Tibial artery (tissue), 4 donors: ENCODE measurements at regions not wholly inside any gene's neighbourhood (a gene's known extent, or its start where the extent isn't known, plus 50 kb on each side); places are given as distances from the start of the nearest gene placed in this dataset.

Experiments
- DNase-seq, 2 donors: peaks; one replicate each; pipeline ENCODE4 v3.0.0-alpha.2; 2019
- H3K27ac ChIP-seq, 2 donors: fragments of 200-600 bp; sonication (generic) in 1 of 2; 1 replicate in 1 of 2; 2 replicates in 1 of 2; pipeline ENCODE4 v1.5.1; 2018 to 2019; ENCODE audit warnings: mild to moderate bottlenecking in 1 of 2
- H3K27me3 ChIP-seq, 2 donors: fragments of 200-600 bp; sonication (generic) in 1 of 2; one replicate each; pipeline versions ENCODE4 v1.5.1 to v1.6.0; 2016 to 2019
- H3K36me3 ChIP-seq, 3 donors: fragments of 200-600 bp; sonication (generic) in 2 of 3; one replicate each; pipeline ENCODE4 v1.5.1; 2016 to 2019; ENCODE audit warnings: mild to moderate bottlenecking in 2 of 3
- H3K4me1 ChIP-seq, 4 donors: fragments of 200-600 bp; sonication (generic) in 2 of 4; 1 replicate in 3 of 4; 2 replicates in 1 of 4; pipeline ENCODE4 v1.5.1; 2016 to 2019
- H3K4me3 ChIP-seq, 2 donors: fragments of 200-600 bp; sonication (generic) in 1 of 2; 1 replicate in 1 of 2; 2 replicates in 1 of 2; pipeline ENCODE4 v1.5.1; 2018 to 2019; ENCODE audit warnings: mild to moderate bottlenecking in 2 of 2
- H3K9me3 ChIP-seq, 3 donors: fragments of 200-600 bp; sonication (generic) in 1 of 3; one replicate each; pipeline ENCODE4 v1.5.1; 2016 to 2019
- intact Hi-C: fragments of 100-400 bp; cut with DNase I; formaldehyde crosslinking; loops from one replicate; pipeline ENCODE4 v1.15.0; 2023; ENCODE audit warnings: low total_unique reads
- TF ChIP-seq, protein P1 (sequence below), 2 experiments: fragments of 200-600 bp in 1 of 2; fragments of 450-650 bp in 1 of 2; IDR thresholded peaks; one replicate each; pipeline ENCODE4 v1.5.1; 2017 to 2019; ENCODE audit warnings: antibody characterized with exemption in 2 of 2, mild to moderate bottlenecking in 1 of 2, moderate library complexity in 1 of 2

DNA sequence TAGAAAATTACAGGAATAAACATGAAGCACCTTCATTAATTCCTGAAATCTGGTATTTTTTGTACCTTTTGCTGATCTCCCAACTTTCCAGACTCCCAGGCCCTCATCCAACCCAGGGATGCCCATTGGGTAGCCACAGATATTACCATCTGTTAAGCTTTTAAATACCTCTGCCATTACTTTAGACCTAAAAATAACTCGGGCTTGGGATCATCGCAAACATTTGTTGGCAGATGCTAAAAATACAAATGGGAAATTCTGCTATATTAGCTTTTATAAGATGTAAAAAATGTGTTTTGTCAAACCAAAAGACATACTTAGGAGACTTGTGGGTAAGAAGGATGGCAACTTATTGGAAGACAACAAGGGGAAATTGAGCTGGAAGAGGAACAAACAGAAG is 376.1 kb downstream of the CENPW start:
- H3K36me3 ChIP-seq, result no peaks in the 10 kb centered on the region
- no peak overlapping the region for H3K4me3 ChIP-seq
- no peaks in the 10 kb centered on the region for H3K27me3 ChIP-seq
- DNase-seq, result no peak
- TF ChIP-seq, protein P1, sequence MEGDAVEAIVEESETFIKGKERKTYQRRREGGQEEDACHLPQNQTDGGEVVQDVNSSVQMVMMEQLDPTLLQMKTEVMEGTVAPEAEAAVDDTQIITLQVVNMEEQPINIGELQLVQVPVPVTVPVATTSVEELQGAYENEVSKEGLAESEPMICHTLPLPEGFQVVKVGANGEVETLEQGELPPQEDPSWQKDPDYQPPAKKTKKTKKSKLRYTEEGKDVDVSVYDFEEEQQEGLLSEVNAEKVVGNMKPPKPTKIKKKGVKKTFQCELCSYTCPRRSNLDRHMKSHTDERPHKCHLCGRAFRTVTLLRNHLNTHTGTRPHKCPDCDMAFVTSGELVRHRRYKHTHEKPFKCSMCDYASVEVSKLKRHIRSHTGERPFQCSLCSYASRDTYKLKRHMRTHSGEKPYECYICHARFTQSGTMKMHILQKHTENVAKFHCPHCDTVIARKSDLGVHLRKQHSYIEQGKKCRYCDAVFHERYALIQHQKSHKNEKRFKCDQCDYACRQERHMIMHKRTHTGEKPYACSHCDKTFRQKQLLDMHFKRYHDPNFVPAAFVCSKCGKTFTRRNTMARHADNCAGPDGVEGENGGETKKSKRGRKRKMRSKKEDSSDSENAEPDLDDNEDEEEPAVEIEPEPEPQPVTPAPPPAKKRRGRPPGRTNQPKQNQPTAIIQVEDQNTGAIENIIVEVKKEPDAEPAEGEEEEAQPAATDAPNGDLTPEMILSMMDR (IDR thresholded peaks at IDR 0.05), result no peak
- H3K9me3 ChIP-seq, result no peaks in the 10 kb centered on the region
- H3K4me1 ChIP-seq, result peaks cover 0 to 5% (median 0%) of the 10 kb centered on the region in 4 donors
- intact Hi-C loops, result no loop called here
- H3K27ac ChIP-seq, result no peak overlapping the region

DNA sequence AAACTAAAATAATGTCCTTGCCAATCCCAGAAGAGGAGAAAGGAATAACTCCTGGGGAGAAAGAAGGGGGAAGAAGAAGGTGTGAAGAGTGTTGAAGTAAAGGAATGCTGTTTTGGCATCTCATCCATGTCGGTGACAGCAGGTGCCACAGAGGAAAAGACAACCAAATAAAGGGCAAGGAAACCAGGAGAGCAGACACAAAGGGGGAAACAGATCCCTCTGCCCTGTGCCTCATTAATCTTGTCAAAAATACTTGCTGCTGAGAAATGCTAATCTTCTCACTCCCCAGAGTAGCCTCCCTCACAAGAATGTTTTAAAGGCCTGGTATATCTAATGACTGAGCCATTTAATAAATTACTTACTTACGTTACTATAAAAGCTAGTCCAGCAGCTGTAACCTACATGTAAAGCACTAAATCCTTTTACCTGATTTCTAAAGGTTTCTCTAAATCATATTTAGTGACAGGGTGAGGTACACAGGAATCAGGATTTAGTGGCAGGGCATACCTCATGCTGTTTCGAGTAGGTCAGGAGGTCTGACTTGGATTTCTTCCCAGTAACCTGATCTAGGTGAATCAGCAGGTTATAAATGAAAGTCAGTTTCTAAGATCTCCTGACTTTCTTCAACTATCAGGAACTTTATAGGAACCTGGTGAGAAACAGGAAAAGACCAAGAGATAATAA is 377.1 kb downstream of the CENPW start:
- DNase-seq, result no peak
- Histone ChIP-seq H3K9me3 (no peaks in the 10 kb centered on the region), H3K27ac (no peak overlapping the region), H3K36me3 (no peaks in the 10 kb centered on the region), H3K4me3 (no peak overlapping the region), H3K27me3 (no peaks in the 10 kb centered on the region), H3K4me1 (peaks cover 0 to 5% (median 0%) of the 10 kb centered on the region in 4 donors)
- TF ChIP-seq, protein P1 (IDR thresholded peaks at IDR 0.05), result no peak
- intact Hi-C loops, result no loop called here

DNA sequence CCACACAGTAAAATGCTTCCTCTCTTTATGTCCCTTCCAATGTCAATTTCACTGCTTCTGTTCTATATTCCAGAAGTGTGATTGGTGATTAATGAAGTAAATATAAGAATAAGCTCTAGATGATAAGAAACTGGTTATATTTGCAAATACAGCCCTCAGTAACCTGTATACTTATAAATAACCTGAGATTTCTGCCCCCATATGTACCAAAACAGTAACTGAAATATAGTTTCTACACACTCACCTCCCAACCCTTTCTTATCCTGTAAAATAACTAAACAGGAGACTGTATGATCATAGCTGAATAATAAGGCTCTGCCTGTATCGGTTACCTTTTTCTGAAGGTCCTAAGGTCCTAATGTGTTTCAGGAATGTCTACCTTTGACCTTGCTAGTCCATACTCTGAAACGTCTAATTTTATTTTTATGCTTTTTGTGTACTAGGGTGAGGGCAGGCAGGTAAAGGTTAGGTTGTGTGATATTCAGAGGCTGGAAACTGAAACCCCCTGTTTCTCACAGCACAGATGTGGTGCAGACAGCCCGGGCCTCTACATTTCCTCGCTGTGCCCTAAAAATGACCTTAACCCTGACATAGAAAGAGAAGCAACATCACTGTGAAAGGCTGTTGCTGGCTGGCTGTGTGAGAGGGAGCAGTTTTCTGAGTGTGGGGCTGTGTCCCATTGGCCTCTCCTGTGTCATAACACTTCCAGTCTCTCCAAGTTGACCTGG is 378.8 kb downstream of the CENPW start:
- no peak for DNase-seq
- H3K9me3 ChIP-seq, result no peaks in the 10 kb centered on the region
- H3K4me1 ChIP-seq, result peaks cover 0 to 5% (median 0%) of the 10 kb centered on the region in 4 donors
- TF ChIP-seq, protein P1 (IDR thresholded peaks at IDR 0.05), result no peak
- intact Hi-C loops, result no loop called here
- H3K27ac ChIP-seq, result no peak overlapping the region
- no peaks in the 10 kb centered on the region for H3K27me3 ChIP-seq
- H3K36me3 ChIP-seq, result no peaks in the 10 kb centered on the region
- no peak overlapping the region for H3K4me3 ChIP-seq

DNA sequence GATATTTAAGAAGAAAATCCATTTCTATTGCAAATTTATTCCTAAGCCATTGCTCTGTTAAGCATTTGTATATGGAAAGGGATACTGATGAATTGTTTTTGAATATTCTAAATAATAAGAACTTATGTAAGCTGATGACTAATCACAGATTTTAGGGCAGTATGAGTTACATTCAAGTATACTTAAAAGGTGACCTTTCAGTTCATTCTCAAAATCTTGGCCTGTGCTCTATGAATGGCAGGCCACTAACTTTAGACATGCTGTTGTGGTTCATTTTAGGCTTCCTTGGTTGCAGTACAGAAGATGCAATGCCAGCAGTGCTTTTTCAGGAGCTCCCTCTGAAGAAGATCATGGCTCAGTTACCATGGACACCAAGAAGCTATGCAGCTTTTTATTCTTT is 380.4 kb downstream of the CENPW start:
- H3K9me3 ChIP-seq, result no peaks in the 10 kb centered on the region
- intact Hi-C loops, result no loop called here
- TF ChIP-seq, protein P1 (IDR thresholded peaks at IDR 0.05), result no peak
- H3K4me1 ChIP-seq, result peaks cover 0 to 5% (median 0%) of the 10 kb centered on the region in 4 donors
- H3K27me3 ChIP-seq, result no peaks in the 10 kb centered on the region
- DNase-seq, result no peak
- H3K36me3 ChIP-seq, result no peaks in the 10 kb centered on the region
- H3K4me3 ChIP-seq, result no peak overlapping the region
- H3K27ac ChIP-seq, result no peak overlapping the region

DNA sequence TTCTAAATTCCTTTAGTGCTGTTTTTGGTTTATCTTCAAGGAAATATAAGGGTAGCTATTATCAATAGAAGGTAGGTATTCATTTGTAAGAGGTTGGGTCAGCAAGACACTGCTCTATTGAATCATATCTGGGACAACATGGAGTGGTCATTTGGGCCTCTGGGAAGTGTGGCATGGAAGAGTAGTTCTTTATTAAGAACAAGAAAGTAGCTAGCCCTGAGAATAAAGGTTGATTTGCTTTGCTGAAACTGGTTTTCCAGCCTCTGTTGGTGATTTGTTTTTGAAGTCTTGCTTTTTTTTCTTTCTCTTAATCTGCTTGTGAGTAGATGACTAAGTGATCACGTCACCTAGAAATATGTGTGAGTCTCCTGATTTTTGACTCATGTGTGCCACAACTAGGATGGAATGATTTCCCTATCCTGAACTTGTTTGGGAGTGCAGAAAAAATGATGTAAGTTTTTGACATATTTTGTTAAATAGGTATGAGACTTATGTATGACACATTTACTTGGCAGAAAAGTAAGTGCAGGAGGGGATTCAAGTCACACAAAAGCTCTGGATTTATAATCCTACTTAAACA is 381.8 kb downstream of the CENPW start:
- TF ChIP-seq, protein P1 (IDR thresholded peaks at IDR 0.05), result no peak
- no peaks in the 10 kb centered on the region for H3K27me3 ChIP-seq
- H3K9me3 ChIP-seq, result peaks cover 0 to 8% (median 0%) of the 10 kb centered on the region in 3 donors
- no peak overlapping the region for H3K4me3 ChIP-seq
- no peaks in the 10 kb centered on the region for H3K36me3 ChIP-seq
- intact Hi-C loops, result no loop called here
- DNase-seq, result no peak
- no peaks in the 10 kb centered on the region for H3K4me1 ChIP-seq
- H3K27ac ChIP-seq, result no peak overlapping the region
